DOHH2 (cell line): ENCODE measurements at regions not wholly inside any gene's neighbourhood (a gene's known extent, or its start where the extent isn't known, plus 50 kb on each side); places are given as distances from the start of the nearest gene placed in this dataset.

Source experiments
- EZH2phosphoT487 ChIP-seq: fragments of 200-600 bp; sonication (generic); IDR thresholded peaks from 2 replicates; pipeline ENCODE4 v1.6.1; 2017; ENCODE audit warnings: borderline replicate concordance, mild to moderate bottlenecking, antibody characterized with exemption, low read length, moderate library complexity, mixed read lengths
- TF ChIP-seq, protein P1 (sequence below): fragments of 200-600 bp; sonication (generic); IDR thresholded peaks from one replicate; pipeline ENCODE4 v1.5.1; 2014; ENCODE audit warnings: antibody characterized with exemption, mild to moderate bottlenecking, low read depth, low read length; ENCODE audit not compliant: poor library complexity, severe bottlenecking

DNA sequence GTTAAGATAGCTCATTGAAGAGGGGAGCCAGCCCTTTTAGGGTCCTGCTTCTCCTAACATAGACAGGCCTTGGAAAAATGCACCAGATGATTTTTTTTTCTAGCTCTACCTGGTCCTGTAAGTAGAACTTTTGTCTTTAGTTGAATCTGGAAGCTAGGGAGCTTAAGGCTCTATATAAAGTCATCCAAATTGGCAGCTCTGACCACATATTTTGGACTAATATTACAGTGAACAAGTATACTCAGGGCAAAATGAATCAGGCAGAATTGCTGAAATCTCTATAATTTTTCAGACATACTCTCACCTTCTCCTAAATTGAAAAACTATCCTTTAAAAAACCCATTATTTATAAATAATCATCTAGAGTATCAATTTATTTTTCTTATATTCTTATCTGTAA lies 375.6 kb downstream of the OSTF1 start:
- TF ChIP-seq, protein P1, sequence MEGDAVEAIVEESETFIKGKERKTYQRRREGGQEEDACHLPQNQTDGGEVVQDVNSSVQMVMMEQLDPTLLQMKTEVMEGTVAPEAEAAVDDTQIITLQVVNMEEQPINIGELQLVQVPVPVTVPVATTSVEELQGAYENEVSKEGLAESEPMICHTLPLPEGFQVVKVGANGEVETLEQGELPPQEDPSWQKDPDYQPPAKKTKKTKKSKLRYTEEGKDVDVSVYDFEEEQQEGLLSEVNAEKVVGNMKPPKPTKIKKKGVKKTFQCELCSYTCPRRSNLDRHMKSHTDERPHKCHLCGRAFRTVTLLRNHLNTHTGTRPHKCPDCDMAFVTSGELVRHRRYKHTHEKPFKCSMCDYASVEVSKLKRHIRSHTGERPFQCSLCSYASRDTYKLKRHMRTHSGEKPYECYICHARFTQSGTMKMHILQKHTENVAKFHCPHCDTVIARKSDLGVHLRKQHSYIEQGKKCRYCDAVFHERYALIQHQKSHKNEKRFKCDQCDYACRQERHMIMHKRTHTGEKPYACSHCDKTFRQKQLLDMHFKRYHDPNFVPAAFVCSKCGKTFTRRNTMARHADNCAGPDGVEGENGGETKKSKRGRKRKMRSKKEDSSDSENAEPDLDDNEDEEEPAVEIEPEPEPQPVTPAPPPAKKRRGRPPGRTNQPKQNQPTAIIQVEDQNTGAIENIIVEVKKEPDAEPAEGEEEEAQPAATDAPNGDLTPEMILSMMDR = no peak
- TF ChIP-seq EZH2phosphoT487 = no peak
